ENCODE measurements at regions not wholly inside any gene's neighbourhood (a gene's known extent, or its start where the extent isn't known, plus 50 kb on each side); places are given as distances from the start of the nearest gene placed in this dataset.

GRCh38 chr1:243957141-243957540, 93.9 kb upstream of the ZBTB18 start:
- no peak for TF ChIP-seq CTCF (IDR thresholded peaks at IDR 0.05)
- no peak for TF ChIP-seq POLR2A (IDR thresholded peaks at IDR 0.05)
